Mesenteric fat pad (tissue), 1 donor: ENCODE measurements at regions not wholly inside any gene's neighbourhood (a gene's known extent, or its start where the extent isn't known, plus 50 kb on each side); places are given as distances from the start of the nearest gene placed in this dataset.

Source experiments
- DNase-seq: peaks from one replicate; pipeline ENCODE4 v3.0.0-alpha.2; 2020; ENCODE audit warnings: low spot score
- donor health status: DM: yes; HTN: yes; CAD: no.

DNA sequence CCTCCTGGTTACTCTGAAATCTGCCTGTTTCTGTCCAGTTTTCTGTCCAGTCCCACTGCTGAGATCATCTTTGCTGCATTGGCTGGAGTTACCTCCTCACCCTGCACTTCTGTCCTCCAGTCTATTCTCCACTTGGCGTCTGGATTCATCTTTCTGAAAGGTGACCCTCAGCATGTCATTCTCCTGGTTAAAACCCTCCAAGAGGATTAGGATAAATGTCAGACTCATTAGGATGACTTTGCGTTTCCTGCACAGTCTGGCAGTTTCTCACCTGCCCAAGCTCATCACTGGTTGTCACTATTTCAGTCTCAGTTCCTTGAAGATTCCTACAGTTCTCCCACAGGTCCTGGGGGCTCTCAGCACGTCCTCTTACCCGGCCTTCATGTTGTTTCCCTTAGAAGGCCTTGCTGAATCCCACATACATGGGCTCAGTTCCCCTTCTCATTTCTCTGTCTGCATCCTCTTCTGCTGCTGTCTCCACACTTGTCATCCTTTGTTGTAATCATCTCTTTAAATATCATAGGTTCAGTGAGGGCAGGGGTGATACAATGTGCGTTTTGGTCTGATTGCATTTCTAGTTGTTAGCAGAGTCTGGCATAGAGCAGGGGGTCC lies 374.8 kb downstream of the QKI start:
- no peak for DNase-seq

DNA sequence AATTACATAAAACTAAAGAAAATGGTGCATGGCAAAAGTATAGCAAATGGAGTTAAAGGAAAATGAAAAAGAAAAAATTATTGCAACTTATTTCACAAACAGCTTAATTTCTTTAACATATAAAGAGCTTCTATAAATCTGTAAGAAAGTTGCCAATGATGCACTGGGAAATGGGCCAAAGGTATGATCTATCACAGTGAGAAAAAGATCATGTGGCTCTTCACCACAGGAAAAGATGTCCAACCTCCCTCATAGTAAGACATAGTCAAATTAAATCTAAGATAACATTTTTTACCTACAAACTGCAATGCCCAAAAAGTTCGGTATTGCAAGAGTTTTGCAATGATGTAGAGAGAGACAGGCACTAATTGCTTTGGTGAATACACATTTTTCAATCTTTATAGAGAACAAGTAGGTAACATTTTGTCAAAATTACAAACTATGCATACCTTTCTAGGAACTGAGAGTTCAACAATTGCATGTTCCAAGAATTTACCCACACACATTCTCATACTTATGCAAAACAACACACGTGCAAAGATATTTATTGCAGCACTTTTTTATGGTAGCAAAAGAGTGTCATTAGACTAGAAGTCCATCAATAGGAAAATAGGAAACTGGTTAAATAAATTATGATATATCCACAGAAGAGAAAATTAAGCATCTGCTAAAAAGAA lies 372.6 kb downstream of the QKI start:
- DNase-seq, result no peak

DNA sequence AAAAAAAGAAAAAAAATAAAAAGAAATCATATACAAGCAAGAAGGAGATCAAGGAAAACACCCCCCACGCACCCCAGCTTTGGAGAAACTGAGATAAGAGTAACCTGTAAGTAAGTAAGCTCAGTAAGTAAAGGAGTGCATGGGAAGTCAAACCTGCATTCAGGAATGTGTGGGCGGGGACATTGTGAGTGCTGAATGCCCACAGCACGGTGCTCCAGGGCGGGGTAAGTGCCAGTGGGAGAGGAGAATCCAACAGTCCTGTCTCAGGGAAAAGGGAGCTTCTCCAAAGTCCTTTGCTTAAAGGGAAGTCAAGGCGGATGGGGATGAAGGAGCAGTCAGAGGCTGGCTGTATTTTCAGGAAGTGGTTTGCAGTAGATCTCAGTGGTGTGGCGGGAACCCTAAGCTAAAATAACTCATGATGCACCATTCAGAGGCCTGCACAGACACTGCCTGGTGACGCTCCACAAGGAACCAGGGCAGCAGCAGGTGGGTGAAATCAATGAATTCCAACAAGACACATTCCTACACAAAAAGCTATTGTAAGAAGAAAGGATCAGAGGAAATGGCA lies 368.0 kb downstream of the QKI start:
- DNase-seq, result no peak

DNA sequence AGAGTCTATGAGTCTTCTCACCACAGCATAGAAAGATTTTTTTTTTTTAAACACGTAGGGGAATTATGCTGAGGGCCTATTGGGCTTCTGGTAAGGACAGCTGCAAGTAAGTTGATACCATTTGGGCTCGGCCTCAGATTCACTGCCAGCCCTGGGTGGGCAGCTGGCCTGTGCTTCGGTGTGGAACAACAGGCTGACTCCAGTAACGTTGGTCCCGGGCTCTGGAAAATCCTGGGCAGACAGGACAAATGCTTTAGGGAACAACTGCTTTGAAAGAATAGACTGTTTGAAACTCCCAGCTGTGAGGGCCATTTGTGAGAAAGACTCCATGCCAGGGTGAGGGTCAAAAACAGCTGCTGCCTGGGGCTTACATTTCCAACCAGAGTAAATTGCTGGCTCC lies 366.5 kb downstream of the QKI start:
- DNase-seq, result no peak

DNA sequence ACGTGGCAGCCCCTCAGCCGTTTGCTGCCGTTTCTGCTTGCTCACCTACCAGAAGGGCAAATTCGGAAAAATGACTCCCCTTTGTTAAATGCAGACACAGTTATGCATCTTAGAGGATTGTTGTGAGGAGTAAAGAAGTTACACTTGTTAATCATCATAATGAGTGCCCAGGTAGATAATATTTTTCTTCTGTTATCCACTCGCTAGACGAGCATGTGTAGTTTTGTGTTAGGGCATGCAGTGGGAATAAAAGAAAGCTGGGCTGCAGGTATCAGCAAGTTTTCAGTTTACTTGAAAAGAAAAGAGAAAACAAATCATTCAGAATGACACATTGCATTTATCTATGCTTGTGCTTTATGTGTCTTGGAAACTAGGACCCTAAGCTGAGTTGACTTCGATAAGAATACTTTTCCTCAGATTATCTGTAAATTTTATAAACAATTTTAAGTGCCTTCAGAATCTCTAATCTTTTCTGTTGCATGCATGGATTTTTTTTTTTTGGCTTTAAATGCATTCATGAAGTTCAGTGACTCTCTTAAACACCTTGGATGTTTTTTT lies 365.3 kb downstream of the QKI start:
- no peak for DNase-seq

DNA sequence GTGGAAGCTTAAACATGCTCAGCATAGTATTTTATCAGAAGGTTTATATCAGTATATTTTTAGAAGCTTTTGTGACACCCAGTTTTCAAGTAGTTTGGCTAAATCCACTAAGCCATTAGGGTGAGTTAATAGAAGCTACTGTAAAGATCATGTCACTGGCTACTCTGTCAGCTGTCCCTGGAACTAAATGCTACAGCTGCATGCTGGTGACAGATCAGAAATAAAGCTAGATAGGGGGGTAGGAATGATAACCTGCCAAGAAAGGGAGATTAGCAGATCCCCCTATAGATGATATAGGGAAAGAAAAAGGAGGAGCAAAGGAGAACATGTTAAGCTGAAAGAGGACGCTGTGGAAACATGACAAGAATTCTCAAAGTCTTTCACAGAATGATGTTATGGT lies 363.2 kb downstream of the QKI start:
- DNase-seq, result no peak

DNA sequence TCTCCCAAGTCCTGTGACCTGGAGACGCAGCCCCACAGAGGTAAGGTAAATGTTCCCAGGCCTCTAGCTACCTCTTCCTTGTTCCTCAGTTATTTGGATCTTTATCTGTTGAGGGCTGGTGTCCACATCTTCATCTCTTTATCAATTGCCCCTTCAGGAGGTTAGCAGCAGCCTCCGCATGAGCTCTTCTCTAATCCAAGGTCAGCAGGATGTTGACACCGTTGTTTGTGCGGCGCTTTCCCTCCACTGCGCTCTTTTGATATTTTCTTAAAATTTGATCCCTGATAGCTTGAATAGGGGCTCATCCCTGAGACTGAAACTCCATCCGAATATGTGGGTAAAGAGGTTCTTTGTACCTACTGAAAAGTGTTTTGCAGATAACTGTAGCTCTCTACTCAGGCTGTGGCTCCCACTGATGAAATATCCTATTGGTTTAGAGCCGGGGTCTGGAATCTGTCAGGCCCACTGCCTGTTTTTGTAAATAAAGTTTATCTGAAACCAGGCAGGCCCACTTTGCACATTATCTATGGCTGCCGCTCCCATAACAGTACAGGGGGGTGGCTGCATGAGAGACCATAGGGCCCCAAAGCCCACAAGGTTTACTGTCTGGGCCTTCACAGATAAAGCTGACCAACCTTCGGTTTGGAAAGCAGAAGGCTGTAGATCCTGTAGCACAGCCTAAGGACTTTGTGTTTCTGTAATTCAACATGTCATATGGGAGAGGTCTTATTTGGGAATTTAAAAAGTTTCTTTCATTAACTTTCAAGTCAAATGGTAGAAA lies 362.6 kb downstream of the QKI start:
- DNase-seq, result no peak

DNA sequence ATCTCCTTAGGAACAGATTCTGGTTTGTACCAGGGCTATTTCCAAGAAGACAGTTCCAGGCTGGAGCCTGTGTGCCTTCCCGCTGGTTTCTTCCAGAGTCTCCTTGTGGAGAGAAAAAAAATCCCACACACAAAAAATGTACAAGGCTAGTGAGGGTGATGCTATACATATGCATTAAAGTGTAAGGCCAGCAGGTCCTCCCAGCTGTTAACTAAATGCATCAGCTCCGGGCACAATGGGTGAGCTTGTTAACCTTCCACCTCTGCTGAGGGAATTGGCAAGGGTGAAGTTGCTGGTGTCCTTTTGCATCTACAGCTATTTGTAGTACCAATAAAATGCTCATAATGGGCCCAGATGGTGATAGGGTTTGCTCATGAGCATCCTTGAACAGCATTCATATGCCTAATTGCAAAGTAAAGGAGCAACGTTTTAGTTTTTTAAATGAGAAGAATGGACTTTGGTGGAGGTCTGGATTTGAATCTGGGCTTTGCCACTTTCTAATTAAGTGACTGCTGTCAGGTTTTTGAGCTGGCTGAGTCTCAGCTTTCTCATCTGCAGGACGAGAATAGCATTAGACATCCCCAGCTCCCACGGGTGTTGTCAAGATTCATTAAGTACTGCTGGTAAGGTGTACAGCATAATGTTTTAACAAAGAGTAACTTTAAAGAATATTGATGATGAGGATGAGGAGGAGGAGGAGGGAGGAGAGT lies 361.8 kb downstream of the QKI start:
- no peak for DNase-seq

DNA sequence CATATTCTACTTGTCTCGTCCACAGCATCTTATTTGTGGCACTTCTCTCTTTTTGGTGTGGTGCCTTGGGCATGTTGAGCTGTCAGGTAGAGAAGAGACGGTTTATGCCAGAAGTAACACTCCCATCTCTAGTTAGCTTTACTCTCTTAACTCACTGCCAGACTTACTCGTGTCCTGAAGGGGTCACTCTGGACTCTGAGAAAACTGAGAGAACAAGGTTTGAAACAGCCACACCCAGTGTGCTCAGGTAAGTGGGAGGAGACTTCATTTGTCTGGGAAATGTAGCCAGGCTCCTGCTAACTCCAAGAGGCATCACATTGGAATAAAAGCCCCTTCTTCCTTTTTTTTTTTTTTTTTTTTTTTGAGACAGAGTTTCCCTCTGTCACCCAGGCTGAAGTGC lies 360.8 kb downstream of the QKI start:
- no peak for DNase-seq

DNA sequence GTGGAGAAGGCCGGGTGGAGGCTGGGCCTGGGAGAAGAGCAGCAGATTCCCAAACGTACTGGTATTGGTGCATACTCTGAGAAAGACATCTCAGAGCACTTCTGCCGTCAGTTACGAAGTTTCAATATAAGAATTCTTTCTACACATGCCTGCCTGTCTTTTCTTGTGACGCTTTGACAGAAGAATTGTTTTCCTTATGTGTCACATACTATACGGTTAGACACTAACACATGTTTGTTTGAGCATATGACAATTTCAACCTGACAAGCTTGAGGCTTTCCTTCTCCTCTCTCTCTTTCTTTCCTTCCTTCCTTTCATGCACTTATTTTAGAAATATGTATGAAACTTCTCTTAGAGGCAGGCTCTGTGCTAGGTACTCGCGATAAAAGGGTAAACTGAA lies 360.0 kb downstream of the QKI start:
- DNase-seq, result no peak

DNA sequence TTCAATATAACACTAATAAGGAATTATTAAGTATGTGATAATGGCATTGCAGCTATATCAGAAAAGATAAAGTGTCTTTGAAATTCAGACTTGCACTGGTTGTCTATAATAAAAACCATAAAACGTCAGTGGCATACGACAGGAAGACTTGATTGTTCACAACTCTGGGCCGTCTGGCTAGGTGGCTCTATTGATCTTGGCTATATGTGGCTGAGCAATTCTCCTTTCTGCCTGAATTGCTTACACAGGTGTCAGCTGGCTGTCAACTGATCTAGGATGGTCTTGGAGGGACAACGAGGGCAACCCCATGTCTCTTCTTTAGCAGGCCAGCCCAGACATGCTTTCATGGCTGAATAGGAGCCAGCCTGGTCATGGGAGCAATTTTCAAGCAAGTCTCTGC lies 359.1 kb downstream of the QKI start:
- no peak for DNase-seq

DNA sequence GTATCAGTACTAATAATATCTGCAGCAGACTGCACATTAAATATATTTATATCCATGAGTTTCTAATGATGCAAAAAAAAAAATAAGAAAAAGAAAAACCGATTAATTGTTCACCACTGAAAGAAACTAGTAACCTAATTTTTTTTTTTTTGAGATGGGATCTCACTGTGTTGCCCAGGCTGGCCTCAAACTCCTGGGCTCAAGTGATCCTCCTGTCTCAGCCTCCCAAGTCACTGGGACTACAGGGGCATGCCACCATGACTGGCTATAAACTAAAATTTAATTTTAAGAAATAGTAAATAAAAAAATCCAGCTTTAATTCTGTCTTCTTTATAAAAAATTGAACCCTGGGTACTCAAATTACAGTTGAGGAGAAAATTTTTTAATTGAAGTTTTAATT lies 358.2 kb downstream of the QKI start:
- DNase-seq, result no peak

DNA sequence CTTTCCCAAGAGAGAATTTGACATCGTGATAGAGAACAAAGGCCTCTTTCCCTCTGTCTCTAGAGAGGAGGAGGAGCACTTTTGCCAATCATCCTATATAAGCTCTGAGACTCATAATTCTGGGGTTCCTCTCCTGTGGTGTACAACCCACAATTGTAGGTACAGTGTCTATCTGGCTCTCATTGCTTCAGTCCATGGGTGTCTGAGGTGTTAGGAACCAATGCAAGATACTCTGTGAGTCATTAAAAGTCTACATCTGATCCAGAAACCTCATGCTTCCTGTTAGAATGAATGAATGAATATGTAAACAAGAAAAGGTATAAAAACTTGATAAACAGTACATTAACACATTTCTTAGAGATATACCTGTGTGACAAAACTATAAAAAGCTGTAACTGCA lies 356.7 kb downstream of the QKI start:
- DNase-seq, result no peak

DNA sequence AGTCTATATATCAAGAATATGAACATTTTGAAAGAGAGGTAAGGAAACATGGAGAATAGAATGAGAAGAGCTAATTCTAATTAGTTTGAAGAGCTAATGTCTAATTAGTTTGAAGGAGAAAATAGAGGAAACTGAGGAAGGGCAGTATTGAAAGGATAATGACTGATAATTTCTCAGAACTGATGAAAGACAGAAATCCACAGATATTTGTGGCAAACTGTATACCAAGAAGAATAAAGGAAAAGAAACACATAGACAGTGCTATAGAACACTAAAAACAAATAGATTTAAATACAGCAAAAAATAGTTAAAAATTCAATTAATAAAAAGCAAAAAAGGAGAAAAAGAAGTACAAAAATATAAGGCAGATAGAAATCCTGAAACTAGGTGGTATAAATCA lies 354.4 kb downstream of the QKI start:
- no peak for DNase-seq

DNA sequence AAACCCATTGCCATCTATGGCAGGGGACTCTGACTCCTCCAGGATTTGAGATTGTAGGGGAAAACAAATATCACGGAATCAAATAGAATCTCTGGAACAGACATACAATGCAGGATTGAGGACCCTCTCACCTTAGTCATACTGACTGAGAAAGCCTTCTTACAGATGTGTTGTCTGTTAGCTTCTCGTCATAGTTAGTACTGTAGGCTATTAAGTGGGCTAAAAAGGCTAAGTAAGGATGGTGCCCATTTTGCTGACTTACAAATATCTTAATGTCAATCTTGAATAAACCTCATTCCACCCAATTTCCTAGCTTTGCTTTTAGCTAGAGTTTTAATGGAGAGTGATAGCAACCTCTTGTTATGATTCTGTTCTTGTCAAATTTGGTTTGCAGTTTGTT lies 352.4 kb downstream of the QKI start:
- no peak for DNase-seq

DNA sequence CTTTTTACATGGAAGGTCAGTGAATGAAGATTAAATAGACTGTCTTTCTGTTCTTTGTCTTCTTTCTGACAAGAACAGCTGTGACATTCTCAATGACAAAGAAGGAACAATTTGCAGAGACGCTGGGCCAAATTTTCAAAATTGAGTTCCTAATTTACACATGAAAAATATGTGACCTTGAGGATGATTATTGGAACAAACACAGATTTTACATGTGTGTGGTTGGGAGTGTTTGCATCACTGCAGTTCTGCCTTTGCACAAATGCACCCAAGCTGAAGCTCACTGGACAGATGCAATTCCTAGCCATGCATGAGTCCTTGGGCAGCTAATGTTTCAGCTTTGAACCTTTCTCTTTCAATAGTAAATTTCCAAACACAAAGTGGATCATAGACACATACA lies 350.8 kb downstream of the QKI start:
- DNase-seq, result no peak

DNA sequence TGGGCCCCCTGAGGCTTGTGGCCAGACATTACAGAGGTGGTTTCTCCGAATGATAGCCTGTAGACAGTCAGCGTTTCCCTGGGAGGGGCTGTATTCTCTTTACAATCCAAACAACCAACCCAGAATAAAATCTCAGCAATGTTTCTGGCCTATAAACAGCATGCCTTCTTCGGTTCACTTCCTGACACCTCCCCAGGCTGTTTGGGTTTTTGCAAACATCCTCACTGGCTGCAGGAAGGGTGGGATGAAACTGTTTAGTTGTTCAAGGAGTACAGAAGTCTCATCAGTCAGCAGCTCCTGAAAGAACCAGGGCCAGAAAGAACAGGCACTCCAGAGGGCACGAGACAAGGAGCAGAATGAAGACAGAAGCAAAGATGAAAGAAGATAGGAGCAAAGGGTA lies 350.0 kb downstream of the QKI start:
- no peak for DNase-seq

DNA sequence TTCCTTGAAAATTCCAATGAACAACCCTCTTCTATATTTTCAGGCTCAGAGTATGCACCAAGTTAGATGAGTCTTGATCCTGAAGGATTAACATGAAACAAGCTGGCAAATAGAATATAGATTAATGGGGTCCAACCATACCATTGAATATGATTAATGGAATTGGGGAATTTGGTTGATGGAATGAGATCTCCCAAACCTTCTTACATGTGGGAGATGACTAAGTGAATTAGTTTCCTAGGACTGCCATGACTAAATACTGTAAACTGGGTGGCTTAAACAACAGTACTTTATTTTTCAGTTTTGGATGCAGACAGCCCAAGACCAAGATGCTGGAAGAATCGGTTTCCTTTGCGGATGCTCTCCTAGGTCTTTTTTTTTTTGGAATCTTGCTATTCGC lies 347.0 kb downstream of the QKI start:
- no peak for DNase-seq

DNA sequence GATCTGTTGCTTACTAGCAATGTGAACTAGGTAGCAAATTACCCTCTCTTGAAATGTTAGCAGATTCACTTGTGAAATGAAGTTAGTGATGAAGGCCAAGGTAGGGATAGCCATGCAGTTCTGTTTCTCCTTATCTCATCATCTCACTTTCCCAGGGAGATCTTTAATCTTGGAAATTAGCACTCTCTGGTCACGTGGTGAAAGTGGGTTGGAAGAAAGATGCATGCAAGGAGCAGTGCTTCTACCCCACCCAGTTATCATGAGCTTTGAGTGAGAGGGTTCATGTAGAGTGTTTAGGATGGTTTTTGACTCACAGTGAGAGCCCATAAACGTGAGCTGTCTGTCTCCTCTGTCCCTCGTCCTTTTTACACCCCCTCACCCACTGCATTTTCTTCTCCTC lies 346.3 kb downstream of the QKI start:
- DNase-seq, result no peak

DNA sequence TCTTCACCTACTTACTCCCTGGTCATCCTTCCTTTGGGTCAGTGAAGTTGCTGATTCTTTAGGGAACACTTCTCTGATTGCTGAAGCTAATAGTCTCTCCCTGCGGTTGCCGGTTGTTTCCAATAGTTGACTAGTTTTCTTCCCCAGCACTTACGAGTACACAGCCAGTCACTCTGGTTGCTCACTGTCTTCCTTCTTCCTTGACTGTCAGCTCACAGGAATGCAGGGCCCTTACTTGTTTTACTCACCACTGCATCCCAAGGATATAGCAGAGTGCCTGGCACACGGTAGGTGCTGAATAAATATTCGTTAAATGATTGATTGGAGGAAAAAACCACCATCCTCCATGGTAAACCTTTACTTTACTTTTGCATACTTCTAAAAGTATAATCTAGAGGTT lies 345.0 kb downstream of the QKI start:
- no peak for DNase-seq

DNA sequence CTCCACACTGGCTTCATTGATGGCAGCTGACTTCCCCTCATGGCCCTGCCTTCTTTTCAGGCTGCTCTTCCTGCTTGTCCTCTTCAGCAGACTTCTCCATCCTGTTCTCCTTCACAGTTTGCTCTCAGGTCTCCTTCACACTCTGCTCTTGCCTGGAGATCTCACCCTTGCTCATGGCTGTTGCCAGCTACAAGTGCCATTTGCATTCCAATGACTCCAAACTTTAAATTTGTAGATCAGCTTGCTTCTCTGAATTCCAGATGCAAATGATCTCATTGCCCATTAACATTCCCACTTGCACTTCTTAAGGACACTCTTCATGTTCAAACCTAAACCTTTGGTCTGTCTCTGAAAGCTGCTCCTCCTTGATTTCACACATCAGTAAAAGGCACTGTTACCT lies 343.0 kb downstream of the QKI start:
- DNase-seq, result no peak

DNA sequence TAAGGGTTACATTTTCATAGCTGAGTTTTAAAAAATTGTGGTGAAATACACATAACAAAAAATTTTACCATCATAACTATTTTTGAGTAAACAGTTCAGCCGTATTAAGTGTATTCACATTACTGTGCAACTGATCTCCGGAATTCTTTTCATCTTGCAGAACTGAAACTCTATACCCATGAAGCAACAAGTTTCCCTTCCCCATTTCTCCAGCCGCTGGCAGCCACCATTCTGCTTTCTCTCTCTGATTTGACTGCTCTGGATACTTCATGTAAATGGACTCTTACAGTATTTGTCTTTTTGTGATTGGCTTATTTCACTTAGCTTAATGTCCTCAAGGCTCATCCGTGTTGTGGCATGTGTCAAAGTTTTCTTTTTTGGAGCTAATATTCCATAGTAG lies 341.6 kb downstream of the QKI start:
- DNase-seq, result no peak
